ENCODE measurements at regions not wholly inside any gene's neighbourhood (a gene's known extent, or its start where the extent isn't known, plus 50 kb on each side); places are given as distances from the start of the nearest gene placed in this dataset.

DNA sequence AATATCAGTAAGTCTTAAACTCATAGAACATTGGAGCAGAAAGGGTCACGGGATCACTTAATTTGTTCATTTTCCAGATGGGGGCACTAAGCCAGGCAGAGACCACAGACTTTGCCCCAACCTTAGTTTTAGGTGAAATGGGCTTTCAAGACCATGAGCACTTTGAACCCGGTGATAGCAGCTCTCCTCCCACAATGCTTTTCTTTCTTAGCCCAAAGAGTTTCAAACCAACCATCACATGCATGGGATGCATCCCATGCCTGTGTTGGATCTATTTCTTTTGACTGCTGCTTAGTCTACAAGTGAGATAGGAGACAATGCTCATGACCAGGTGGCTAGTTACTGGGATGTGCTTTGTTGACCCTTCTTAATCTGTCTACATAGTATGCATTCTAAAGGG, 240.6 kb downstream of the NUF2 start:
- no peaks in the 10 kb centered on the region for H3K36me3 ChIP-seq
- H3K27me3 ChIP-seq (replicated peaks; ENCODE audit: insufficient read depth), result no peaks in the 10 kb centered on the region
- DNase-seq (ENCODE audit: low spot score), result no peak
- TF ChIP-seq POLR2A (IDR thresholded peaks at IDR 0.05) (no peak), POLR2AphosphoS5 (IDR thresholded peaks at IDR 0.05) (no peak)
- TF ChIP-seq, protein P1, sequence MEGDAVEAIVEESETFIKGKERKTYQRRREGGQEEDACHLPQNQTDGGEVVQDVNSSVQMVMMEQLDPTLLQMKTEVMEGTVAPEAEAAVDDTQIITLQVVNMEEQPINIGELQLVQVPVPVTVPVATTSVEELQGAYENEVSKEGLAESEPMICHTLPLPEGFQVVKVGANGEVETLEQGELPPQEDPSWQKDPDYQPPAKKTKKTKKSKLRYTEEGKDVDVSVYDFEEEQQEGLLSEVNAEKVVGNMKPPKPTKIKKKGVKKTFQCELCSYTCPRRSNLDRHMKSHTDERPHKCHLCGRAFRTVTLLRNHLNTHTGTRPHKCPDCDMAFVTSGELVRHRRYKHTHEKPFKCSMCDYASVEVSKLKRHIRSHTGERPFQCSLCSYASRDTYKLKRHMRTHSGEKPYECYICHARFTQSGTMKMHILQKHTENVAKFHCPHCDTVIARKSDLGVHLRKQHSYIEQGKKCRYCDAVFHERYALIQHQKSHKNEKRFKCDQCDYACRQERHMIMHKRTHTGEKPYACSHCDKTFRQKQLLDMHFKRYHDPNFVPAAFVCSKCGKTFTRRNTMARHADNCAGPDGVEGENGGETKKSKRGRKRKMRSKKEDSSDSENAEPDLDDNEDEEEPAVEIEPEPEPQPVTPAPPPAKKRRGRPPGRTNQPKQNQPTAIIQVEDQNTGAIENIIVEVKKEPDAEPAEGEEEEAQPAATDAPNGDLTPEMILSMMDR (IDR thresholded peaks at IDR 0.05), result no peak
- no peak overlapping the region for H3K27ac ChIP-seq
- intact Hi-C loops (cut with DNase I), result no loop called here
- no peaks in the 10 kb centered on the region for H3K9me3 ChIP-seq
- H3K4me1 ChIP-seq (replicated peaks), result no peaks in the 10 kb centered on the region
- H3K4me3 ChIP-seq, result no peak overlapping the region
- WGBS, result 94% methylated on average over 2 of the region's 2 CpGs

DNA sequence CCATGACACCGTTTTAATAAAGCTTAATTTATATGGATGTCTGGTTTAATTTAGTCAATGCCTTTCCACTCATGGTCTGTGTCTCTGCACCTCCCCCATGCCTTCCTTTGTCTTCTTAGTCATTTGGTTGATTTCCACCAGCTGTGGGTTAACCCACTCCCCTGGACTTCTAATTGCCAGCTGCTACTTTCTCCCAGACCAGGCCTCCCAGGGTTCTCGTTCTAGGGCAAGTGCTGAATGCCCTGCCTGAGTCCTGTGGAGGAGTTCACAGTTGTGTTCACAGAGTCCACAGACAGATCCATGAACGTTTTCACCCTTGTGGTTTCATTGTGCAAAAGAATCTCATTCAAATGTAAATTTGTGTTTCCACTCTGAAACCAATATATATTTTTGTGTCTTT, 243.4 kb downstream of the NUF2 start:
- Histone ChIP-seq H3K36me3 (no peaks in the 10 kb centered on the region), H3K9me3 (no peaks in the 10 kb centered on the region), H3K27ac (no peak overlapping the region), H3K4me1 (replicated peaks) (no peaks in the 10 kb centered on the region), H3K27me3 (replicated peaks; ENCODE audit: insufficient read depth) (no peaks in the 10 kb centered on the region), H3K4me3 (no peak overlapping the region)
- no peak for DNase-seq (ENCODE audit: low spot score)
- WGBS, result 72% methylated on average over 3 of the region's 3 CpGs
- TF ChIP-seq, protein P1 (IDR thresholded peaks at IDR 0.05), result no peak
- no peak for TF ChIP-seq POLR2AphosphoS5 (IDR thresholded peaks at IDR 0.05)
- TF ChIP-seq POLR2A (IDR thresholded peaks at IDR 0.05), result no peak
- intact Hi-C loops (cut with DNase I), result no loop called here

DNA sequence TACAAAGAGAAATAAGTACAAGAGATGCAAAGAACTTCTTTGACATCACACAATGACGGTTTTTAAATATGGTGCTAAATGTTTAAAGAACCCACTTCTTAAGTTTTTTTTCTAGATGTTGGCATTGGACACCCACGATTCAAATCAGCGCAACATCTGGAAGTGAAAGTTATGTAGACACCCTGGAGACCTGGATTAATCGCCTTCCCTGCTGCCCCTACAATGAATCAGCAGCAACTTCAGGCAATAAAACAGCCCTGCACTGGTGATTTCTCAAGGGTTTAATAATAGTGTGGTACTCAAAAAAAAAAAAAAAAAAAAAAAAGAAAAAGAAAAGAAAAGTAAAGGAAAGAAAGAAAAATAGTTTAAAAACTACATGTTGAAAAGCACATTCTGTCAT, 248.3 kb downstream of the NUF2 start:
- intact Hi-C loops (cut with DNase I), result no loop called here
- Histone ChIP-seq H3K36me3 (no peaks in the 10 kb centered on the region), H3K27me3 (replicated peaks; ENCODE audit: insufficient read depth) (no peaks in the 10 kb centered on the region), H3K9me3 (no peaks in the 10 kb centered on the region), H3K27ac (no peak overlapping the region), H3K4me3 (no peak overlapping the region), H3K4me1 (replicated peaks) (no peaks in the 10 kb centered on the region)
- WGBS, result 71% methylated on average over 4 of the region's 4 CpGs
- DNase-seq (ENCODE audit: low spot score), result no peak
- TF ChIP-seq POLR2A (IDR thresholded peaks at IDR 0.05) (no peak), POLR2AphosphoS5 (IDR thresholded peaks at IDR 0.05) (no peak)
- TF ChIP-seq, protein P1 (IDR thresholded peaks at IDR 0.05), result no peak

DNA sequence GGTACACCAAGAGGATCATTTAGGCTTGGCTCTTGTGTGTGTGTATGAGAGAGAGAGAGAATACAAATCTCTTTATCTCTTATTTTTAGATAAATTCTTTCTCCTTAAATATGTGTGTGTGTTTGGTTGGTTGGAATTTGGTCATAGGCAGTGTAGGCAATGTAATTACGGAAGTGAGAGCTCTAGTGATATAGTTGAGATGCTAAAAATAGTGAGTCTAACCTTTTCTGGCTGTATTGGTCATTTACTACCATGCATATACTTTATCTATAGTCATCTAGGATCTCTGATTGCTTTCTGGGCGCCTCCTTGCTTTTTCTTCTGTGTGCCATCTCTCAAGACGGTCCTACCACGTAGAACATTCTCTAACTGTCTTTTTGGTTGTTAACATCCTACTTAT, 250.2 kb downstream of the NUF2 start:
- no peak for DNase-seq (ENCODE audit: low spot score)
- Histone ChIP-seq H3K27me3 (replicated peaks; ENCODE audit: insufficient read depth) (no peaks in the 10 kb centered on the region), H3K27ac (no peak overlapping the region), H3K9me3 (no peaks in the 10 kb centered on the region), H3K4me1 (replicated peaks) (no peaks in the 10 kb centered on the region), H3K4me3 (no peak overlapping the region), H3K36me3 (no peaks in the 10 kb centered on the region)
- intact Hi-C loops (cut with DNase I), result no loop called here
- TF ChIP-seq POLR2AphosphoS5 (IDR thresholded peaks at IDR 0.05), result no peak
- TF ChIP-seq POLR2A (IDR thresholded peaks at IDR 0.05), result no peak
- TF ChIP-seq, protein P1 (IDR thresholded peaks at IDR 0.05), result no peak
- WGBS, result 91% methylated on average over 4 of the region's 4 CpGs

DNA sequence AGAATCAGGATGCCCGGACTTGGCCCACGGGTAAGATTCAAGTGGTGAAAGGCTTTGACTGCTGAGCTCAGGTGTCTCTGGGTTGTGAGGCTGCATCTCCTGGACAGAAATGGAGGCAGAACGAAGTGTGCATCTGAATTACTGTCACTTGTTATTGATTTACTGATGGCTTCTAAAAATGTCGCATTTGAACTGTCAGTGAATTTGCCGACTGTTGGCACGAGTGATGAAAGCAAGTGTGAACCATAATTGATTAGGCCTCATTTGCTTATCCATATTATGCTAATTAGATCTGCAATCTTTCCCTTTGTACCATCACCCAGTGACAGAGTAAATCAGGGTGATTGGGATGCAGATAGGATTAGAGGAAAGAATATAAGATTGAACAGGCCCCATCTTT, 252.4 kb downstream of the NUF2 start:
- no peak for DNase-seq (ENCODE audit: low spot score)
- Histone ChIP-seq H3K27me3 (replicated peaks; ENCODE audit: insufficient read depth) (no peaks in the 10 kb centered on the region), H3K27ac (no peak overlapping the region), H3K4me3 (no peak overlapping the region), H3K9me3 (no peaks in the 10 kb centered on the region), H3K36me3 (no peaks in the 10 kb centered on the region), H3K4me1 (replicated peaks) (no peaks in the 10 kb centered on the region)
- intact Hi-C loops (cut with DNase I), result no loop called here
- WGBS, result 96% methylated on average over 6 of the region's 6 CpGs
- no peak for TF ChIP-seq POLR2A (IDR thresholded peaks at IDR 0.05)
- TF ChIP-seq, protein P1 (IDR thresholded peaks at IDR 0.05), result no peak
- no peak for TF ChIP-seq POLR2AphosphoS5 (IDR thresholded peaks at IDR 0.05)

All from prostate gland (tissue), 2 donors.